DND-41 (cell line): ENCODE measurements at regions not wholly inside any gene's neighbourhood (a gene's known extent, or its start where the extent isn't known, plus 50 kb on each side); places are given as distances from the start of the nearest gene placed in this dataset.

Experiments
- EZH2 ChIP-seq: IDR thresholded peaks from 3 replicates; pipeline ENCODE4 v1.6.1; 2012; ENCODE audit warnings: borderline replicate concordance, low read depth, mild to moderate bottlenecking, moderate library complexity, low read length, inconsistent platforms; ENCODE audit not compliant: severe bottlenecking
- TF ChIP-seq, protein P1 (sequence below): IDR thresholded peaks from 2 replicates; pipeline ENCODE4 v1.5.1; 2012; ENCODE audit warnings: borderline replicate concordance, low read length, moderate library complexity, mild to moderate bottlenecking; ENCODE audit not compliant: poor library complexity, severe bottlenecking; ENCODE audit errors: extremely low read depth

DNA sequence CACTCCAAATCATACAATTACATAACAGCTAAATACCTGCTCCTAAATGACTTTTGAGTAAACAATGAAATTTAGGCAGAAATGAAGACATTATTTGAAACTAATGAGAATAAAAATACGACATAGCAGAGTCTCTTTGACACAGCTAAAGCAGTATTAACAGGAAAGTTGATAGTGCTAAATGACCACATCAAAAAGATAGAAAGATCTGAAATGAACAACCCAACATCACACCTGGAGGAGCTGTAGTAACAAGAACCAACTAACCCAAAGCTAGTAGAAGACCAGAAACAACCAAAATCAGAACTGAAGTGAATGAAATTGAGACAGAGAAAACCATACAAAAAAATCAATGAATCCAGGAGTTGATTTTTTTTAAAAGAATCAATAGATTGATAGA is 257.8 kb downstream of the ARAP2 start:
- TF ChIP-seq, protein P1, sequence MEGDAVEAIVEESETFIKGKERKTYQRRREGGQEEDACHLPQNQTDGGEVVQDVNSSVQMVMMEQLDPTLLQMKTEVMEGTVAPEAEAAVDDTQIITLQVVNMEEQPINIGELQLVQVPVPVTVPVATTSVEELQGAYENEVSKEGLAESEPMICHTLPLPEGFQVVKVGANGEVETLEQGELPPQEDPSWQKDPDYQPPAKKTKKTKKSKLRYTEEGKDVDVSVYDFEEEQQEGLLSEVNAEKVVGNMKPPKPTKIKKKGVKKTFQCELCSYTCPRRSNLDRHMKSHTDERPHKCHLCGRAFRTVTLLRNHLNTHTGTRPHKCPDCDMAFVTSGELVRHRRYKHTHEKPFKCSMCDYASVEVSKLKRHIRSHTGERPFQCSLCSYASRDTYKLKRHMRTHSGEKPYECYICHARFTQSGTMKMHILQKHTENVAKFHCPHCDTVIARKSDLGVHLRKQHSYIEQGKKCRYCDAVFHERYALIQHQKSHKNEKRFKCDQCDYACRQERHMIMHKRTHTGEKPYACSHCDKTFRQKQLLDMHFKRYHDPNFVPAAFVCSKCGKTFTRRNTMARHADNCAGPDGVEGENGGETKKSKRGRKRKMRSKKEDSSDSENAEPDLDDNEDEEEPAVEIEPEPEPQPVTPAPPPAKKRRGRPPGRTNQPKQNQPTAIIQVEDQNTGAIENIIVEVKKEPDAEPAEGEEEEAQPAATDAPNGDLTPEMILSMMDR = no peak
- no peak for TF ChIP-seq EZH2
